ENCODE measurements at regions not wholly inside any gene's neighbourhood (a gene's known extent, or its start where the extent isn't known, plus 50 kb on each side); places are given as distances from the start of the nearest gene placed in this dataset.
"Not testable (repeated sequence)": the region's sequence is repeated elsewhere in the genome, so short reads cannot be mapped to it uniquely, and the experiment has no call there.

GRCh38 chrX:55389376-55389775 lies 62.6 kb upstream of the MAGEH1 start:
- Histone ChIP-seq H3K27me3 (peaks cover 0 to 10% of the 10 kb centered on the region in 2 donors), H3K4me1 (no peaks in the 10 kb centered on the region), H3K9me3 (no peaks in the 10 kb centered on the region), H3K4me3 (no peak overlapping the region), H3K36me3 (no peaks in the 10 kb centered on the region), H3K27ac (no peak overlapping the region)
- 40% methylated on average over 1 of the region's 3 CpGs for WGBS (ENCODE audit: insufficient coverage, low coverage, low lambda C conversion rate, missing lambda C conversion rate)
- peak in 1 of 4 donors; percentile 26 for ATAC-seq
- no peak for DNase-seq
- no peak for TF ChIP-seq CTCF (IDR thresholded peaks at IDR 0.05)
- no peak for TF ChIP-seq POLR2A (IDR thresholded peaks at IDR 0.05)
- intact Hi-C loops (cut with DNase I), result no loop called here

GRCh38 chrX:55396836-55397235 lies 55.1 kb upstream of the MAGEH1 start:
- H3K36me3 ChIP-seq; H3K4me1 ChIP-seq; H3K27me3 ChIP-seq; DNase-seq; H3K4me3 ChIP-seq; H3K9me3 ChIP-seq; ATAC-seq; intact Hi-C loops (cut with DNase I); H3K27ac ChIP-seq: not testable (repeated sequence)
- 25% methylated on average over 2 of the region's 4 CpGs for WGBS (ENCODE audit: insufficient coverage, low coverage, low lambda C conversion rate, missing lambda C conversion rate)
